CD14-positive monocyte (primary cell): ENCODE measurements at regions not wholly inside any gene's neighbourhood (a gene's known extent, or its start where the extent isn't known, plus 50 kb on each side); places are given as distances from the start of the nearest gene placed in this dataset.

Source experiments
- DNase-seq, 3 donors: peaks; one replicate each; pipeline ENCODE4 v3.0.0-alpha.2; 2011 to 2022
- H2AFZ ChIP-seq: 2 replicates; pipeline ENCODE4 v1.6.0; 2012; ENCODE audit warnings: mild to moderate bottlenecking, low read depth, low read length, inconsistent platforms; ENCODE audit not compliant: insufficient read depth, poor library complexity, severe bottlenecking
- H3K27ac ChIP-seq, 2 donors: 1 replicate in 1 of 2; 2 replicates in 1 of 2; pipeline ENCODE4 v1.5.1; 2012 to 2013; ENCODE audit warnings: low read length in 2 of 2, control low read depth in 1 of 2, inconsistent platforms in 1 of 2, low read depth in 1 of 2, mild to moderate bottlenecking in 1 of 2
- H3K27me3 ChIP-seq, 2 donors: one replicate each; pipeline versions ENCODE4 v1.6.0 to v1.6.1; 2011 to 2013; ENCODE audit warnings: low read length in 2 of 2; ENCODE audit not compliant: control insufficient read depth in 2 of 2, insufficient read depth in 2 of 2
- H3K36me3 ChIP-seq, 2 donors: replicated peaks in 1 of 2; 1 replicate in 1 of 2; 2 replicates in 1 of 2; pipeline versions ENCODE4 v1.5.1 to v1.6.1; 2012 to 2013; ENCODE audit warnings: low read length in 2 of 2, control low read depth in 1 of 2, inconsistent platforms in 1 of 2, mild to moderate bottlenecking in 1 of 2; ENCODE audit not compliant: insufficient read depth in 2 of 2, control insufficient read depth in 1 of 2
- H3K4me1 ChIP-seq, 2 donors: 1 replicate in 1 of 2; 2 replicates in 1 of 2; pipeline versions ENCODE4 v1.5.1 to v1.6.1; 2012 to 2013; ENCODE audit warnings: low read length in 2 of 2, control low read depth in 1 of 2, inconsistent platforms in 1 of 2, mild to moderate bottlenecking in 1 of 2, moderate library complexity in 1 of 2; ENCODE audit not compliant: insufficient read depth in 2 of 2, control insufficient read depth in 1 of 2
- H3K4me2 ChIP-seq: replicated peaks from 2 replicates; pipeline ENCODE3; 2012; ENCODE audit warnings: low read length, moderate library complexity, mild to moderate bottlenecking; ENCODE audit not compliant: poor library complexity, severe bottlenecking; ENCODE audit errors: extremely low read depth
- H3K4me3 ChIP-seq, 3 experiments: fragments of 200-600 bp in 1 of 3; sonication (generic) in 1 of 3; replicated peaks in 1 of 3; 1 replicate in 2 of 3; 2 replicates in 1 of 3; pipeline ENCODE4 v1.5.1; 2011 to 2013; ENCODE audit warnings: low read length in 3 of 3, mild to moderate bottlenecking in 3 of 3, control low read depth in 2 of 3, low read depth in 2 of 3, inconsistent platforms in 1 of 3, moderate library complexity in 1 of 3
- H3K79me2 ChIP-seq: 2 replicates; pipeline ENCODE4 v1.6.0; 2012; ENCODE audit warnings: mild to moderate bottlenecking, control low read depth, inconsistent platforms, low read length, moderate library complexity; ENCODE audit not compliant: insufficient read depth
- H3K9ac ChIP-seq: 2 replicates; pipeline ENCODE4 v1.6.0; 2017; ENCODE audit warnings: low read length, mild to moderate bottlenecking; ENCODE audit not compliant: insufficient read depth, poor library complexity, severe bottlenecking
- H3K9me3 ChIP-seq, 2 donors: replicated peaks in 1 of 2; 1 replicate in 1 of 2; 2 replicates in 1 of 2; pipeline versions ENCODE4 v1.5.1 to v1.6.1; 2012 to 2013; ENCODE audit warnings: low read length in 2 of 2, control low read depth in 1 of 2; ENCODE audit not compliant: control insufficient read depth in 1 of 2, insufficient read depth in 1 of 2
- H4K20me1 ChIP-seq: 2 replicates; pipeline ENCODE4 v1.6.0; 2012; ENCODE audit warnings: mild to moderate bottlenecking, low read length, control low read depth, moderate library complexity; ENCODE audit not compliant: insufficient read depth
- H3K27ac Mint-ChIP-seq, 7 donors: one replicate each; pipeline ENCODE4 v1.8.0; 2020; ENCODE audit warnings: mild to moderate bottlenecking in 7 of 7, mixed read lengths in 7 of 7, moderate library complexity in 6 of 7, inconsistent platforms in 2 of 7
- H3K27me3 Mint-ChIP-seq, 3 donors: one replicate each; pipeline ENCODE4 v1.8.0; 2021 to 2022; ENCODE audit warnings: low read depth in 3 of 3, mild to moderate bottlenecking in 3 of 3, mixed read lengths in 3 of 3, moderate library complexity in 3 of 3, inconsistent platforms in 1 of 3
- H3K36me3 Mint-ChIP-seq, 2 donors: one replicate each; pipeline ENCODE4 v1.8.0; 2020; ENCODE audit warnings: mixed read lengths in 2 of 2, inconsistent platforms in 1 of 2, mild to moderate bottlenecking in 1 of 2
- H3K4me1 Mint-ChIP-seq: one replicate; pipeline ENCODE4 v1.8.0; 2020; ENCODE audit warnings: mild to moderate bottlenecking, mixed read lengths
- H3K4me3 Mint-ChIP-seq, 2 donors: one replicate each; pipeline ENCODE4 v1.8.0; 2020; ENCODE audit warnings: mild to moderate bottlenecking in 2 of 2, mixed read lengths in 2 of 2, moderate library complexity in 1 of 2
- H3K9me3 Mint-ChIP-seq, 7 donors: one replicate each; pipeline ENCODE4 v1.8.0; 2020 to 2022; ENCODE audit warnings: mixed read lengths in 7 of 7, mild to moderate bottlenecking in 6 of 7, moderate library complexity in 6 of 7, inconsistent platforms in 2 of 7
- WGBS: methylation state at CpG from one replicate; pipeline ENCODE4 v1.1.5; 2013; ENCODE audit warnings: missing lambda C conversion rate; ENCODE audit not compliant: insufficient coverage; 5-methylcytosine and 5-hydroxymethylcytosine counted together
- intact Hi-C, 2 donors: fragments of 100-400 bp; cut with micrococcal nuclease; formaldehyde crosslinking; loops; one replicate each; pipeline versions ENCODE4 v1.15.0 to v1.15.1; 2023
- TF ChIP-seq, protein P1 (sequence below): fragments of 200-600 bp; IDR thresholded peaks from one replicate; pipeline ENCODE4 v1.8.0; 2022; ENCODE audit warnings: antibody characterized with exemption, mild to moderate bottlenecking

- H3K27ac Mint-ChIP-seq, result no peak overlapping the region
- Histone ChIP-seq H3K4me3 (no peak overlapping the region), H4K20me1 (no peaks in the 10 kb centered on the region), H3K36me3 (no peaks in the 10 kb centered on the region), H3K9me3 (no peaks in the 10 kb centered on the region), H3K9ac (no peak overlapping the region), H3K4me1 (no peaks in the 10 kb centered on the region), H3K4me2 (no peak overlapping the region), H3K27me3 (no peaks in the 10 kb centered on the region), H2AFZ (no peak overlapping the region), H3K27ac (no peak overlapping the region), H3K79me2 (no peaks in the 10 kb centered on the region)
- intact Hi-C loops, result no loop called here
- no peak overlapping the region for H3K4me3 Mint-ChIP-seq
- peaks cover 0 to 2% of the 10 kb centered on the region in 2 donors for H3K36me3 Mint-ChIP-seq
- H3K27me3 Mint-ChIP-seq, result no peaks in the 10 kb centered on the region
- no peak for DNase-seq
- H3K9me3 Mint-ChIP-seq, result peaks cover 0 to 5% (median 4%) of the 10 kb centered on the region in 7 donors
- WGBS, result 85% methylated on average over 2 of the region's 2 CpGs
- peaks cover 2% of the 10 kb centered on the region for H3K4me1 Mint-ChIP-seq
- TF ChIP-seq, protein P1, sequence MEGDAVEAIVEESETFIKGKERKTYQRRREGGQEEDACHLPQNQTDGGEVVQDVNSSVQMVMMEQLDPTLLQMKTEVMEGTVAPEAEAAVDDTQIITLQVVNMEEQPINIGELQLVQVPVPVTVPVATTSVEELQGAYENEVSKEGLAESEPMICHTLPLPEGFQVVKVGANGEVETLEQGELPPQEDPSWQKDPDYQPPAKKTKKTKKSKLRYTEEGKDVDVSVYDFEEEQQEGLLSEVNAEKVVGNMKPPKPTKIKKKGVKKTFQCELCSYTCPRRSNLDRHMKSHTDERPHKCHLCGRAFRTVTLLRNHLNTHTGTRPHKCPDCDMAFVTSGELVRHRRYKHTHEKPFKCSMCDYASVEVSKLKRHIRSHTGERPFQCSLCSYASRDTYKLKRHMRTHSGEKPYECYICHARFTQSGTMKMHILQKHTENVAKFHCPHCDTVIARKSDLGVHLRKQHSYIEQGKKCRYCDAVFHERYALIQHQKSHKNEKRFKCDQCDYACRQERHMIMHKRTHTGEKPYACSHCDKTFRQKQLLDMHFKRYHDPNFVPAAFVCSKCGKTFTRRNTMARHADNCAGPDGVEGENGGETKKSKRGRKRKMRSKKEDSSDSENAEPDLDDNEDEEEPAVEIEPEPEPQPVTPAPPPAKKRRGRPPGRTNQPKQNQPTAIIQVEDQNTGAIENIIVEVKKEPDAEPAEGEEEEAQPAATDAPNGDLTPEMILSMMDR, result no peak
Measured at GRCh38 chr2:100222844-100223243, 80.5 kb upstream of the AFF3 start.

GRCh38 chr2:100218552-100218951, 76.2 kb upstream of the AFF3 start:
- no peaks in the 10 kb centered on the region for H3K9me3 ChIP-seq
- no peaks in the 10 kb centered on the region for H4K20me1 ChIP-seq
- Mint-ChIP-seq H3K27ac (no peak overlapping the region), H3K4me3 (no peak overlapping the region), H3K36me3 (peaks cover 0 to 2% of the 10 kb centered on the region in 2 donors), H3K4me1 (peaks cover 22% of the 10 kb centered on the region), H3K27me3 (peaks cover 0 to 2% (median 0%) of the 10 kb centered on the region in 3 donors), H3K9me3 (peaks cover 0 to 5% (median 4%) of the 10 kb centered on the region in 7 donors)
- H3K4me3 ChIP-seq, result no peak overlapping the region
- no peaks in the 10 kb centered on the region for H3K36me3 ChIP-seq
- peaks cover 16 to 18% of the 10 kb centered on the region in 2 donors for H3K4me1 ChIP-seq
- H3K79me2 ChIP-seq, result no peaks in the 10 kb centered on the region
- no peak overlapping the region for H2AFZ ChIP-seq
- H3K27me3 ChIP-seq, result no peaks in the 10 kb centered on the region
- H3K27ac ChIP-seq, result no peak overlapping the region
- 80% methylated on average over 1 of the region's 3 CpGs for WGBS
- no peak overlapping the region for H3K9ac ChIP-seq
- TF ChIP-seq, protein P1, result no peak
- H3K4me2 ChIP-seq, result no peak overlapping the region
- intact Hi-C loops, result no loop called here
- DNase-seq, result no peak
